Epithelial cell of esophagus (primary cell): ENCODE measurements at regions not wholly inside any gene's neighbourhood (a gene's known extent, or its start where the extent isn't known, plus 50 kb on each side); places are given as distances from the start of the nearest gene placed in this dataset.
"Not testable (repeated sequence)": the region's sequence is repeated elsewhere in the genome, so short reads cannot be mapped to it uniquely, and the experiment has no call there.

ENCODE experiments used
- DNase-seq: peaks from one replicate; pipeline ENCODE4 v3.0.0; 2010; ENCODE audit warnings: low read depth
- H3K4me3 ChIP-seq: 2 replicates; pipeline ENCODE4 v1.5.1; 2011; ENCODE audit warnings: mild to moderate bottlenecking, low read length, control low read depth
- TF ChIP-seq, protein P1 (sequence below): IDR thresholded peaks from 2 replicates; pipeline ENCODE4 v1.5.1; 2011; ENCODE audit warnings: low read depth, mild to moderate bottlenecking, low read length, control low read depth, inconsistent platforms; ENCODE audit not compliant: insufficient read depth; ENCODE audit errors: missing control alignments

- H3K4me3 ChIP-seq: no peak overlapping the region
- no peak for DNase-seq
- TF ChIP-seq, protein P1, sequence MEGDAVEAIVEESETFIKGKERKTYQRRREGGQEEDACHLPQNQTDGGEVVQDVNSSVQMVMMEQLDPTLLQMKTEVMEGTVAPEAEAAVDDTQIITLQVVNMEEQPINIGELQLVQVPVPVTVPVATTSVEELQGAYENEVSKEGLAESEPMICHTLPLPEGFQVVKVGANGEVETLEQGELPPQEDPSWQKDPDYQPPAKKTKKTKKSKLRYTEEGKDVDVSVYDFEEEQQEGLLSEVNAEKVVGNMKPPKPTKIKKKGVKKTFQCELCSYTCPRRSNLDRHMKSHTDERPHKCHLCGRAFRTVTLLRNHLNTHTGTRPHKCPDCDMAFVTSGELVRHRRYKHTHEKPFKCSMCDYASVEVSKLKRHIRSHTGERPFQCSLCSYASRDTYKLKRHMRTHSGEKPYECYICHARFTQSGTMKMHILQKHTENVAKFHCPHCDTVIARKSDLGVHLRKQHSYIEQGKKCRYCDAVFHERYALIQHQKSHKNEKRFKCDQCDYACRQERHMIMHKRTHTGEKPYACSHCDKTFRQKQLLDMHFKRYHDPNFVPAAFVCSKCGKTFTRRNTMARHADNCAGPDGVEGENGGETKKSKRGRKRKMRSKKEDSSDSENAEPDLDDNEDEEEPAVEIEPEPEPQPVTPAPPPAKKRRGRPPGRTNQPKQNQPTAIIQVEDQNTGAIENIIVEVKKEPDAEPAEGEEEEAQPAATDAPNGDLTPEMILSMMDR: no peak
These were observed 223.8 kb upstream of the PRSS16 start for GRCh38 chr6:27023664-27024063.

DNA sequence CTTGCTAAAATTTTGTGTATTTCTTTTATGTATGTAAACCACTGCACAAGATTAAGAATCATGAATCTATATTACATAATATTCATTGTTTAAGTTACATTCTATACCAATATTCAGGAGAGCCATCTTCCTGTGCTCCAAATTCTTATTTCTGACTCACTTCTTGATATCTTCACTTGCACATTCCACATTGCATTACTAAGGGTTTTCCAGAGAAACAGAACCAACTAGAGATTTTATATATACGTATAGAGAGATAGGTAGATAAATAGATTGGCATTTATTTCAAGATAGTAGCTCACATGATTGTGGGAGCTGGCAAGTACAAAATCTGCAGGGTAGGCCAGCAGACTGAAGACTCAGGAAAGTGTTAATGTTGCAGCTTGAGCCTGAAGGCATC lies 222.2 kb upstream of the PRSS16 start:
- DNase-seq: peak; percentile 31
- TF ChIP-seq, protein P1: no peak
- no peak overlapping the region for H3K4me3 ChIP-seq

- TF ChIP-seq, protein P1: no peak
- no peak overlapping the region for H3K4me3 ChIP-seq
- DNase-seq: peak; percentile 43
These were observed 221.1 kb upstream of the PRSS16 start for GRCh38 chr6:27026361-27026760.

DNA sequence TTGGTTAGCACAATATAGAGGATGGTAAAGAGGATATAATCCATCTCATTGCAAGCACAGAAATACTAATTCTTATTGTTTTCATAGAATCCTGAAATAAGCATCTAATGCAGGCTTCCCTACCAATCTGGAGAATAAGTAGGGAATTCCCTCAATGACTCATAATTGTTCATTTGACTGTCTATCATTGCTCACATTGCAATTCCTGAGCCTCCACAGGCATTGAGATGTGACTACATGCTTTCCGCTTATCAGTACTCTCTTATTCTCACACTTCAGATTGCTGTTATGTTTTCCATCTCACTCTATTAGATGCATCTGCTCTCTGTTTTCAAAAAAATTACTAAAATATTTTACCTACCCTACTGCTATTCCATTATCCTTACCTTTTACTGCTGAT lies 216.2 kb upstream of the PRSS16 start:
- DNase-seq: peak; percentile 81
- TF ChIP-seq, protein P1: no peak

DNA sequence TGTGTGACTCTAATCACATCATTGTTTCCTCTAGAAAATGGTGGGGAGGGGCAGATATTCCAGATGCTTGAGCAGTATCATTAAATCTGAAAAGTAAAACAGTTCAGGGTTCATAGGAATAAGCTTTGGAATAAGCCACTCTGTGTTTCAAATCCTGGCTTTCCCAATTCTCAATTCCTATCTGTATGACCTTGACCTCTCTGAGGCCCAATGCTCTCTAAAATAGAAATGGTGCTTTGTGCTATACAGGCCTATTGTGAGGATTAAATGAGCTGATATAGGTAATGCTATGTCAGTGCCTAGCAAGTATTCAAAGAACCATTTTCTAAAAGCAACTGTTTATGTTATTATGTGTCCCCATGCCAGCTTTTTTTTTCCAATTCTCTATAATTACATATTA lies 209.0 kb upstream of the PRSS16 start:
- TF ChIP-seq, protein P1: no peak
- no peak for DNase-seq
- H3K4me3 ChIP-seq: no peak overlapping the region

More for the DNA sequence above, 216.2 kb upstream of the PRSS16 start:
- H3K4me3 ChIP-seq: no peak overlapping the region

DNA sequence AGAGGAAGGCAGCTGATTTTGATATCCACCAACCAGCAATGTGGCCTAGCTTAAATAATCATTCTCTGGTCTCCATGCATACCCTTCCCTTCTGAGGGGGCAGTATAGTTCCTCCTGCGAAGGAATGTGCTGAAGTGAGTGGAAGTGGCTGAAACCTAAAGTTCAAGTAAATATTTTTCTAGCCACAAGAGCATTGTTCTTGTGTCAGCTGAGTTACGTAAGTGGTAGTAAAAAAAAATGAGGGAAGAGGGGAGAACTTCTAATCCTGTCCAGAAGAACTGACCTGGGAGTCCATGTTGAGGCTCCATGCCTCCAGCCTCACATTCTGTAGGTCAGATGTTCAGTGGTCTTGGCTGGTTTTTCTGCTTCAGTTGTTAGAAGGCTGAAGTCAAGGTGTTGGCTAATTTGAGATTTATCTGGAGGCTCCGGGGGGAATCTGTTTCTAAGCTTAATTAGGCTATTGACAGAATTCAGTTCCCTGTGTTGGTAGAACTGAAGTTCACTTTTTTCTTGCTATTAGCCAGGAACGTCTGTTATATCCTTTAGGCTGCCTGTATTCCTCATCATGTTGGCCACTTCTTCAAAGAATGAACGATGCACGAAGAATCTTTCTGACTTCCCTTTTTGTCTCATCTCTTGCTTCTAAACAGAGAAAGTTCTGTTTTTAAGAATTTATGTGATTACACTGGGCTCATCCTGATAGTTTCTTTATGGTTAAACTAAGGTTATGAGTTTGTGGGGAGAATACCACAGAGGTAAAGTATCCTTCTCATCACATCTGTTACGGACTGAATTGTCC lies 207.1 kb upstream of the PRSS16 start:
- DNase-seq: no peak
- H3K4me3 ChIP-seq: no peak overlapping the region
- TF ChIP-seq, protein P1: no peak

- DNase-seq: no peak
- TF ChIP-seq, protein P1: no peak
- no peak overlapping the region for H3K4me3 ChIP-seq
These were observed 204.3 kb upstream of the PRSS16 start for GRCh38 chr6:27043244-27043643.

DNA sequence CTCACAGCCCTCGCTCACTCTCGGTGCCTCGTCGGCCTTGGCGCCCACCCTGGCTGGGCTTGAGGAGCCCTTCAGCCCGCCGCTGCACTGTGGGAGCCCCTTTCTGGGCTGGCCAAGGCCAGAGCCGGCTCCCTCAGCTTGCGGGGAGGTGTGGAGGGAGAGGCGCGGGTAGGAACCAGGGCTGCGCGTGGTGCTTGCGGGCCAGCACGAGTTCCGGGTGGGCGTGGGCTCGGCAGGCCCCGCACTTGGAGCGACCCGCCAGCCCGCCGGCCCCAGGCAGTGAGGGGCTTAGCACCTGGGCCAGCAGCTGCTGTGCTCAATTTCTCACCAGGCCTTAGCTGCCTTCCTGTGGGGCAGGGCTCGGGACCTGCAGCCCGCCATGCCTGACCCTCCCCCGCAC lies 202.4 kb upstream of the PRSS16 start:
- DNase-seq, H3K4me3 ChIP-seq: not testable (repeated sequence)

- not testable (repeated sequence) for DNase-seq
These were observed 199.8 kb upstream of the PRSS16 start for GRCh38 chr6:27047725-27048124.

More at GRCh38 chr6:27047725-27048124, 199.8 kb upstream of the PRSS16 start:
- not testable (repeated sequence) for H3K4me3 ChIP-seq
